ENCODE measurements at regions not wholly inside any gene's neighbourhood (a gene's known extent, or its start where the extent isn't known, plus 50 kb on each side); places are given as distances from the start of the nearest gene placed in this dataset.

GRCh38 chr21:15524855-15525254, 204.9 kb upstream of the USP25 start:
- no peaks in the 10 kb centered on the region for H3K27me3 Mint-ChIP-seq (ENCODE audit: low read depth)
- Histone ChIP-seq H3K27ac (ENCODE audit: insufficient read length, low read depth, low read length) (no peak overlapping the region), H3K23me2 (ENCODE audit: insufficient read length, low read depth, low read length, poor library complexity, severe bottlenecking) (no peaks in the 10 kb centered on the region), H3K56ac (ENCODE audit: insufficient read length, low read depth, low read length) (no peak overlapping the region), H3K9ac (ENCODE audit: extremely low read depth, insufficient read length, low read length) (no peak overlapping the region), H3K4me2 (ENCODE audit: insufficient read depth, insufficient read length, low read length) (no peak overlapping the region), H3K27me3 (ENCODE audit: insufficient read depth, low read length) (no peaks in the 10 kb centered on the region), H2BK5ac (ENCODE audit: insufficient read length, low read length) (no peak overlapping the region), H3K4ac (ENCODE audit: low read depth, low read length) (no peak overlapping the region), H4K20me1 (ENCODE audit: control insufficient read depth, insufficient read depth, insufficient read length) (no peaks in the 10 kb centered on the region), H3K79me2 (ENCODE audit: insufficient read depth, low read length) (no peaks in the 10 kb centered on the region), H3T11ph (ENCODE audit: low read length) (no peak overlapping the region), H3K23ac (ENCODE audit: insufficient read length, low read depth, low read length) (no peak overlapping the region), H2BK12ac (ENCODE audit: insufficient read length, low read depth, low read length) (no peak overlapping the region), H3K79me1 (ENCODE audit: insufficient read depth, low read depth, low read length, poor library complexity, severe bottlenecking) (no peaks in the 10 kb centered on the region), H3K4me1 (ENCODE audit: insufficient read depth, low read length) (no peaks in the 10 kb centered on the region), H3K18ac (ENCODE audit: insufficient read length, low read depth, low read length) (no peak overlapping the region), H2AFZ (ENCODE audit: low read length) (no peak overlapping the region), H2BK15ac (ENCODE audit: low read depth, low read length) (no peak overlapping the region), H2BK20ac (ENCODE audit: low read depth, low read length, poor library complexity, severe bottlenecking) (no peak overlapping the region), H2AK5ac (ENCODE audit: insufficient read length, low read length) (no peak overlapping the region), H4K5ac (ENCODE audit: insufficient read length, low read depth, low read length) (no peak overlapping the region), H4K91ac (ENCODE audit: insufficient read length, low read depth, low read length) (no peak overlapping the region), H2BK120ac (ENCODE audit: low read depth, low read length, poor library complexity, severe bottlenecking) (no peak overlapping the region), H3K9me3 (ENCODE audit: control insufficient read depth, low read depth, low read length) (no peaks in the 10 kb centered on the region), H4K8ac (replicated peaks; ENCODE audit: insufficient read length, low read depth, low read length) (no peak overlapping the region), H3K14ac (ENCODE audit: insufficient read depth, low read length) (no peak overlapping the region)
- no peaks in the 10 kb centered on the region for H3K4me1 Mint-ChIP-seq
- no peak overlapping the region for H3K4me3 Mint-ChIP-seq
- H3K27ac Mint-ChIP-seq = no peak overlapping the region
- TF ChIP-seq, protein P1, sequence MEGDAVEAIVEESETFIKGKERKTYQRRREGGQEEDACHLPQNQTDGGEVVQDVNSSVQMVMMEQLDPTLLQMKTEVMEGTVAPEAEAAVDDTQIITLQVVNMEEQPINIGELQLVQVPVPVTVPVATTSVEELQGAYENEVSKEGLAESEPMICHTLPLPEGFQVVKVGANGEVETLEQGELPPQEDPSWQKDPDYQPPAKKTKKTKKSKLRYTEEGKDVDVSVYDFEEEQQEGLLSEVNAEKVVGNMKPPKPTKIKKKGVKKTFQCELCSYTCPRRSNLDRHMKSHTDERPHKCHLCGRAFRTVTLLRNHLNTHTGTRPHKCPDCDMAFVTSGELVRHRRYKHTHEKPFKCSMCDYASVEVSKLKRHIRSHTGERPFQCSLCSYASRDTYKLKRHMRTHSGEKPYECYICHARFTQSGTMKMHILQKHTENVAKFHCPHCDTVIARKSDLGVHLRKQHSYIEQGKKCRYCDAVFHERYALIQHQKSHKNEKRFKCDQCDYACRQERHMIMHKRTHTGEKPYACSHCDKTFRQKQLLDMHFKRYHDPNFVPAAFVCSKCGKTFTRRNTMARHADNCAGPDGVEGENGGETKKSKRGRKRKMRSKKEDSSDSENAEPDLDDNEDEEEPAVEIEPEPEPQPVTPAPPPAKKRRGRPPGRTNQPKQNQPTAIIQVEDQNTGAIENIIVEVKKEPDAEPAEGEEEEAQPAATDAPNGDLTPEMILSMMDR (conservative IDR thresholded peaks at IDR 0.05) = no peak
- no peak for DNase-seq
- H3K36me3 Mint-ChIP-seq (ENCODE audit: insufficient read depth in 1 of 3, low read depth in 3 of 3) = no peaks in the 10 kb centered on the region
- no peaks in the 10 kb centered on the region; a peak in 1 of 5 replicates for H3K9me3 Mint-ChIP-seq
